Osteocyte (in vitro differentiated cells): ENCODE measurements at regions not wholly inside any gene's neighbourhood (a gene's known extent, or its start where the extent isn't known, plus 50 kb on each side); places are given as distances from the start of the nearest gene placed in this dataset.
"Not testable (repeated sequence)": the region's sequence is repeated elsewhere in the genome, so short reads cannot be mapped to it uniquely, and the experiment has no call there.

Experiments used
- DNase-seq: peaks from one replicate; pipeline ENCODE4 v3.0.0; 2021; ENCODE audit warnings: mixed read lengths; ENCODE audit not compliant: unreplicated experiment; ENCODE audit errors: extremely low spot score
- H3K27ac Mint-ChIP-seq: one replicate; pipeline ENCODE4 v1.8.0; 2021; ENCODE audit warnings: mild to moderate bottlenecking, mixed read lengths; ENCODE audit not compliant: unreplicated experiment
- H3K27me3 Mint-ChIP-seq: one replicate; pipeline ENCODE4 v1.8.0; 2021; ENCODE audit warnings: mixed read lengths; ENCODE audit not compliant: unreplicated experiment
- H3K36me3 Mint-ChIP-seq: one replicate; pipeline ENCODE4 v1.8.0; 2021; ENCODE audit warnings: mixed read lengths; ENCODE audit not compliant: unreplicated experiment
- H3K4me1 Mint-ChIP-seq: one replicate; pipeline ENCODE4 v1.8.0; 2021; ENCODE audit warnings: mixed read lengths; ENCODE audit not compliant: unreplicated experiment
- H3K4me3 Mint-ChIP-seq: one replicate; pipeline ENCODE4 v1.8.0; 2021; ENCODE audit warnings: mild to moderate bottlenecking, moderate library complexity, mixed read lengths; ENCODE audit not compliant: unreplicated experiment
- H3K9me3 Mint-ChIP-seq: one replicate; pipeline ENCODE4 v1.8.0; 2021; ENCODE audit warnings: mixed read lengths; ENCODE audit not compliant: unreplicated experiment
- TF ChIP-seq, protein P1 (sequence below): fragments of 200-600 bp; sonication (generic); IDR thresholded peaks from 2 replicates; pipeline ENCODE4 v1.5.0; 2021; ENCODE audit warnings: antibody characterized with exemption, mild to moderate bottlenecking, moderate library complexity

DNA sequence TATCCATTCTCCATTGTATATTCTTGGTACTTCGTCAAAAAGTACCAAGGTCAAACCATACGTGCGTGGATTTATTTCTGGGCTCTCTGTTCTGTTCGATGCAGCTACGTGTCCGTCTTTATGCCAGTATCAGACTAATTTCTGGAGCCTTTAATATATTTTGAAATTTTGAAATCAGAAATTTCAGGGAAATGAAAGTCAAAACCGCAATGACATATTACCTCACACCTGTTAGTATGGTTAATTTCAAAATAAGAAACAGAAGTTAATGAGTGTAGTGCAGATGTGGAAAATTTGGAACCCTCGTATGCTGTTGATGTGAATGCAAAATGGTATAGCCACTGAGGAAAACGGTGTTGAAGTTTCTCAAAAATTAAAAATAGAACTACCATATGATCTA is 156.1 kb upstream of the TRIB2 start:
- no peak overlapping the region for H3K27ac Mint-ChIP-seq
- TF ChIP-seq, protein P1, sequence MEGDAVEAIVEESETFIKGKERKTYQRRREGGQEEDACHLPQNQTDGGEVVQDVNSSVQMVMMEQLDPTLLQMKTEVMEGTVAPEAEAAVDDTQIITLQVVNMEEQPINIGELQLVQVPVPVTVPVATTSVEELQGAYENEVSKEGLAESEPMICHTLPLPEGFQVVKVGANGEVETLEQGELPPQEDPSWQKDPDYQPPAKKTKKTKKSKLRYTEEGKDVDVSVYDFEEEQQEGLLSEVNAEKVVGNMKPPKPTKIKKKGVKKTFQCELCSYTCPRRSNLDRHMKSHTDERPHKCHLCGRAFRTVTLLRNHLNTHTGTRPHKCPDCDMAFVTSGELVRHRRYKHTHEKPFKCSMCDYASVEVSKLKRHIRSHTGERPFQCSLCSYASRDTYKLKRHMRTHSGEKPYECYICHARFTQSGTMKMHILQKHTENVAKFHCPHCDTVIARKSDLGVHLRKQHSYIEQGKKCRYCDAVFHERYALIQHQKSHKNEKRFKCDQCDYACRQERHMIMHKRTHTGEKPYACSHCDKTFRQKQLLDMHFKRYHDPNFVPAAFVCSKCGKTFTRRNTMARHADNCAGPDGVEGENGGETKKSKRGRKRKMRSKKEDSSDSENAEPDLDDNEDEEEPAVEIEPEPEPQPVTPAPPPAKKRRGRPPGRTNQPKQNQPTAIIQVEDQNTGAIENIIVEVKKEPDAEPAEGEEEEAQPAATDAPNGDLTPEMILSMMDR = no peak
- H3K27me3 Mint-ChIP-seq = peaks cover 2% of the 10 kb centered on the region
- DNase-seq = no peak
- H3K36me3 Mint-ChIP-seq = no peaks in the 10 kb centered on the region
- H3K4me3 Mint-ChIP-seq = no peak overlapping the region
- H3K4me1 Mint-ChIP-seq = peaks cover 16% of the 10 kb centered on the region
- no peaks in the 10 kb centered on the region for H3K9me3 Mint-ChIP-seq

DNA sequence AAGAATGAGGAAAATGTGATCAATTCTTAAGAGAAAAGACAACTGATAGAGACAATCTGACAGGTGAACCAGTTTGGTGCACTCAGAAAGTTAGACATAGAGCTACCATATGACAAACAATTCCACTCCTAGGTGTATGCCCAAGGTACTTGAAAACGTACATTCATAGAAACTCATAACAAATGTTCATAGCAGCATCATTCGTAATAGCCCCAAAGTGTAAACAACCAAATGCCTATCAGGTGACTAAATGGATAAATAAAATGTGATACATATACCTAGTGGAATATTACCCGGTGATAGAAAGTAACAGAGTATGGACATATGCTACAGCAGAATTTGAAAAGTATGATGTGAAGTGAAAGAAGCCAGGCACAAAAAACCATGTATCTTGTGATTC is 149.3 kb upstream of the TRIB2 start:
- Mint-ChIP-seq H3K27me3 (peaks cover 2% of the 10 kb centered on the region), H3K27ac (no peak overlapping the region), H3K4me1 (no peaks in the 10 kb centered on the region), H3K36me3 (no peaks in the 10 kb centered on the region), H3K9me3 (no peaks in the 10 kb centered on the region), H3K4me3 (no peak overlapping the region)
- TF ChIP-seq, protein P1 = no peak
- DNase-seq = no peak

DNA sequence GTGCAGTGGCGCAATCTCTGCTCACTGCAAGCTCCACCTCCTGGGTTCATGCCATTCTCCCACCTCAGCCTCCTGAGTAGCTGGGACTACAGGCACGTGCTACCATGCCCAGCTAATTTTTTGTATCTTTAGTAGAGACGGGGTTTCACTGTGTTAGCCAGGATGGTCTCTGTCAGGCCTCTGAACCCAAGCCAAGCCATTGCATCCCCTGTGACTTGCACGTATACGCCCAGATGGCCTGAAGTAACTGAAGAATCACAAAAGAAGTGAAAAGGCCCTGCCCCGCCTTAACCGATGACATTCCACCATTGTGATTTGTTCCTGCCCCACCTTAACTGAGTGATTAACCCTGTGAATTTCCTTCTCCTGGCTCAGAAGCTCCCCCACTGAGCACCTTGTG is 147.2 kb upstream of the TRIB2 start:
- not testable (repeated sequence) for H3K27me3 Mint-ChIP-seq, H3K9me3 Mint-ChIP-seq, H3K27ac Mint-ChIP-seq

DNA sequence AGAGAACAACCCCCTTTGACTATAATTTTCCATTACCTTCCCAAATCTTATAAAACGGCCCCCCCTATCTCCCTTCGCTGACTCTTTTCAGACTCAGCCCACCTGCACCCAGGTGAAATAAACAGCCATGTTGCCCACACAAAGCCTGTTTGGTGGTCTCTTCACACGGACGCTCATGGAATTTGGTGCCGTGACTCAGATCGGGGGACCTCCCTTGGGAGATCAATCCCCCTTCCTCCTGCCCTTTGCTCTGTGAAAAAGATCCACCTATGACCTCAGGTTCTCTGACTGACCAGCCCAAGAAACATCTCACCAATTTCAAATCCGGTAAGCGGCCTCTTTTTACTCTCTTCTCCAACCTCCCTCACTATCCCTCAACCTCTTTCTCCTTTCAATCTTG is 146.8 kb upstream of the TRIB2 start:
- H3K27ac Mint-ChIP-seq, DNase-seq, H3K36me3 Mint-ChIP-seq, H3K4me3 Mint-ChIP-seq, H3K27me3 Mint-ChIP-seq, H3K9me3 Mint-ChIP-seq, H3K4me1 Mint-ChIP-seq: not testable (repeated sequence)

More for the DNA sequence above, 147.2 kb upstream of the TRIB2 start:
- not testable (repeated sequence) for H3K4me1 Mint-ChIP-seq, H3K36me3 Mint-ChIP-seq, DNase-seq, H3K4me3 Mint-ChIP-seq

DNA sequence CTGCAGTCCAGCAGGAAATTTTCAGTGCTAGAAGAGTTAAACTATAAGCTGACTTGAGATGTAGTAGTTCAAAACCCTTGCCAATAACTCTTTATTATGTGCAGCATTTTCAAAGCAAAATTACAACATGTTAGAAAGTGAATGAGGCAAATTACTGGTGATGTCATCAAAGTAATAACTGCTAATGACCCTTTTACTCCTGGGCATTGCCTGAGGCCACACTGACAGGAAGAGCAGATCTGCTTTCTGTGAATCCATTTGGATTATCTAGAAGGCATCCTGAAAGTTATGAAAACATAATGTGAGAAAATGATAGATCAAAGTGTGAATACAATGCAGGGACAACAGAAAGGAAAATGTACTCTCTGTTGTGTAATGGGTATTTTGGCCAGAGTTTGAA is 139.6 kb upstream of the TRIB2 start:
- H3K27me3 Mint-ChIP-seq = no peaks in the 10 kb centered on the region
- no peaks in the 10 kb centered on the region for H3K4me1 Mint-ChIP-seq
- H3K4me3 Mint-ChIP-seq = no peak overlapping the region
- TF ChIP-seq, protein P1 = no peak
- no peak overlapping the region for H3K27ac Mint-ChIP-seq
- DNase-seq = no peak
- no peaks in the 10 kb centered on the region for H3K9me3 Mint-ChIP-seq
- no peaks in the 10 kb centered on the region for H3K36me3 Mint-ChIP-seq

DNA sequence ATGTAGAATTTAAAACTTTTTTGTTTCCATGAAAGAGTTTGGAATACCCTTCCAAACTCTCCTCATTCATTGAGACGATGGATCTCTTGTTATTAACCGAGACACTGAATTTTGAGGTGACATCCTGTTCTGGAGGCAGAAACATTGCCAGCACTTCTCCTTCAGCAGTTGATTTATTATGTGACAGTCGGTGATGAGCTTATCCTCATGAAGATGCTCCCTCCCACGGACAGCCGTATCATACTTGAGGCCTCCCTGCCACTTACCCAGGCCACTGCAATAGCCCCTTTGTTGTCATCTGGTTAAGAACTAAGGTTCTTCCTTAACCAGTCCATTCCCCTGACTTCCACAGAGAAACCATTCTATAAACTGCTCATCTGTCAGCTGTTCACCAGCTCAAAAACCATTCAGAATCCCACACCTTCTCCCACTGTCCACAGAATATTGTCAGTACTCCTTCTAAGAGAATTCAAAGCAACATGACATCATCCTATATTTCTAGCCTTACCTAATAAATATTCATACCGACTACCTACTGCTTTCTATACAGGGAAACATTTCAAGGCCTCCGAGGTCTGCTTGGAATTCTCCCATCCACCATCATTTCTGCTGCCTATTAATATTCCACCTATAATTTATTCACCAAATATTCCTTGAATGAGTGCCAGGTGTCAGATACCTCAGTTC is 139.0 kb upstream of the TRIB2 start:
- no peak overlapping the region for H3K4me3 Mint-ChIP-seq
- H3K4me1 Mint-ChIP-seq = no peaks in the 10 kb centered on the region
- no peak for DNase-seq
- TF ChIP-seq, protein P1 = no peak
- H3K27ac Mint-ChIP-seq = no peak overlapping the region
- no peaks in the 10 kb centered on the region for H3K9me3 Mint-ChIP-seq
- H3K36me3 Mint-ChIP-seq = no peaks in the 10 kb centered on the region
- no peaks in the 10 kb centered on the region for H3K27me3 Mint-ChIP-seq
